B cell (primary cell): ENCODE measurements at regions not wholly inside any gene's neighbourhood (a gene's known extent, or its start where the extent isn't known, plus 50 kb on each side); places are given as distances from the start of the nearest gene placed in this dataset.

Experiments
- ATAC-seq: fragments of 200-7000 bp; cut with Tn5 transposase; one replicate; pipeline ENCODE4 v1.10.0; 2021; ENCODE audit warnings: low read depth, mild to moderate bottlenecking, moderate number of reproducible peaks, moderate library complexity
- CTCF ChIA-PET: fragments of 350-600 bp; sonication (Branson Sonifier 250); formaldehyde crosslinking; loops from one replicate; lab custom pipeline; 2021; ENCODE audit warnings: antibody characterized with exemption, inconsistent platforms; lab: Charles Lee
- POLR2A ChIA-PET: fragments of 350-600 bp; sonication (Branson Sonifier 250); formaldehyde crosslinking; loops from one replicate; lab custom pipeline; 2021; ENCODE audit warnings: antibody characterized with exemption; lab: Charles Lee
- DNase-seq: peaks from one replicate; pipeline ENCODE4 v3.0.0; 2013
- H2AFZ ChIP-seq: 2 replicates; pipeline ENCODE4 v1.6.1; 2012; ENCODE audit warnings: mild to moderate bottlenecking, low read depth, low read length; ENCODE audit not compliant: insufficient read depth, poor library complexity, severe bottlenecking
- H3K27ac ChIP-seq, 2 donors: 1 replicate in 1 of 2; 2 replicates in 1 of 2; pipeline ENCODE4 v1.5.1; 2012 to 2013; ENCODE audit warnings: low read length in 2 of 2, mild to moderate bottlenecking in 2 of 2, moderate library complexity in 1 of 2
- H3K27me3 ChIP-seq, 4 experiments: fragments of 200-600 bp in 1 of 4; sonication (generic) in 1 of 4; replicated peaks in 1 of 4; 1 replicate in 2 of 4; 2 replicates in 2 of 4; pipeline versions ENCODE4 v1.6.1 to v1.7.0; 2013 to 2016; ENCODE audit warnings: low read length in 3 of 4, mild to moderate bottlenecking in 2 of 4, mixed read lengths in 1 of 4, moderate library complexity in 1 of 4; ENCODE audit not compliant: insufficient read depth in 4 of 4, control insufficient read depth in 3 of 4; ENCODE audit errors: control extremely low read depth in 1 of 4
- H3K36me3 ChIP-seq, 2 experiments: replicated peaks in 1 of 2; 1 replicate in 1 of 2; 2 replicates in 1 of 2; pipeline versions ENCODE4 v1.6.1 to v1.7.1; 2013; ENCODE audit warnings: low read length in 1 of 2; ENCODE audit not compliant: insufficient read depth in 2 of 2, control insufficient read depth in 1 of 2; ENCODE audit errors: control extremely low read depth in 1 of 2, extremely low read depth in 1 of 2
- H3K4me1 ChIP-seq, 2 donors: fragments of 200-600 bp in 1 of 2; sonication (generic) in 1 of 2; 1 replicate in 1 of 2; 2 replicates in 1 of 2; pipeline versions ENCODE4 v1.5.1 to v1.6.1; 2013 to 2017; ENCODE audit warnings: low read length in 2 of 2; ENCODE audit not compliant: control insufficient read depth in 2 of 2, insufficient read depth in 2 of 2
- H3K4me2 ChIP-seq: replicated peaks from 2 replicates; pipeline ENCODE3; 2012; ENCODE audit warnings: mild to moderate bottlenecking, low read depth, low read length; ENCODE audit not compliant: poor library complexity, severe bottlenecking
- H3K4me3 ChIP-seq, 5 experiments: fragments of 200-600 bp in 1 of 5; sonication (generic) in 1 of 5; 1 replicate in 3 of 5; 2 replicates in 2 of 5; pipeline versions ENCODE4 v1.5.1 to v1.7.0; 2011 to 2016; ENCODE audit warnings: low read length in 4 of 5, mild to moderate bottlenecking in 4 of 5, low read depth in 2 of 5, control low read depth in 1 of 5, moderate library complexity in 1 of 5; ENCODE audit not compliant: insufficient read depth in 1 of 5; ENCODE audit errors: control extremely low read depth in 1 of 5, extremely low read depth in 1 of 5
- H3K79me2 ChIP-seq: fragments of 200-600 bp; sonication (generic); one replicate; pipeline ENCODE4 v1.6.0; 2016; ENCODE audit warnings: low read length; ENCODE audit not compliant: control insufficient read depth, insufficient read depth
- H3K9ac ChIP-seq: fragments of 200-600 bp; sonication (generic); 2 replicates; pipeline ENCODE4 v1.6.1; 2017; ENCODE audit warnings: mild to moderate bottlenecking, low read length, moderate library complexity
- H3K9me3 ChIP-seq, 3 donors: one replicate each; pipeline versions ENCODE4 v1.6.1 to v1.7.1; 2013; ENCODE audit warnings: low read length in 2 of 3; ENCODE audit not compliant: control insufficient read depth in 2 of 3, insufficient read depth in 1 of 3; ENCODE audit errors: control extremely low read depth in 1 of 3
- H4K20me1 ChIP-seq: 2 replicates; pipeline ENCODE4 v1.6.0; 2012; ENCODE audit warnings: mild to moderate bottlenecking, low read length; ENCODE audit not compliant: insufficient read depth, control insufficient read depth, poor library complexity, severe bottlenecking
- H3K27ac Mint-ChIP-seq: one replicate; pipeline ENCODE4 v1.8.0; 2021; ENCODE audit warnings: mixed read lengths
- H3K27me3 Mint-ChIP-seq: one replicate; pipeline ENCODE4 v1.8.0; 2021; ENCODE audit warnings: mixed read lengths
- H3K4me1 Mint-ChIP-seq: one replicate; pipeline ENCODE4 v1.8.0; 2021; ENCODE audit warnings: mixed read lengths
- H3K4me3 Mint-ChIP-seq: one replicate; pipeline ENCODE4 v1.8.0; 2021; ENCODE audit warnings: mixed read lengths
- H3K9me3 Mint-ChIP-seq: one replicate; pipeline ENCODE4 v1.8.0; 2022; ENCODE audit warnings: mixed read lengths; ENCODE audit not compliant: insufficient read depth
- CTCF ChIP-seq: fragments of 200-600 bp; IDR thresholded peaks from one replicate; pipeline ENCODE4 v1.8.0; 2022; ENCODE audit warnings: antibody characterized with exemption, mild to moderate bottlenecking
- EZH2 ChIP-seq: IDR thresholded peaks from 2 replicates; pipeline ENCODE4 v1.6.1; 2012; ENCODE audit warnings: borderline replicate concordance, low read depth, mild to moderate bottlenecking, moderate library complexity, low read length; ENCODE audit not compliant: insufficient read depth, poor library complexity, severe bottlenecking
- WGBS: methylation state at CpG from one replicate; pipeline ENCODE4 v1.1.5; 2013; ENCODE audit warnings: missing lambda C conversion rate; ENCODE audit not compliant: insufficient coverage; 5-methylcytosine and 5-hydroxymethylcytosine counted together
- intact Hi-C: fragments of 100-400 bp; cut with micrococcal nuclease; formaldehyde crosslinking; loops from one replicate; pipeline ENCODE4 v1.10.0; 2022

- intact Hi-C loops: no loop called here
- CTCF ChIA-PET: no interaction called here
- H3K9me3 ChIP-seq: peaks cover 0 to 8% (median 3%) of the 10 kb centered on the region in 3 donors
- H3K4me1 Mint-ChIP-seq: no peaks in the 10 kb centered on the region
- DNase-seq (no peak), ATAC-seq (no peak)
- no peaks in the 10 kb centered on the region for H3K4me1 ChIP-seq
- H3K79me2 ChIP-seq: no peaks in the 10 kb centered on the region
- peaks cover 13% of the 10 kb centered on the region for H3K9me3 Mint-ChIP-seq
- no peaks in the 10 kb centered on the region for H3K36me3 ChIP-seq
- no peak overlapping the region for H3K4me2 ChIP-seq
- H3K27ac Mint-ChIP-seq: no peak overlapping the region
- H3K4me3 ChIP-seq: no peak overlapping the region
- no peak overlapping the region for H3K4me3 Mint-ChIP-seq
- POLR2A ChIA-PET: no interaction called here
- peaks cover 0 to 4% (median 0%) of the 10 kb centered on the region in 4 experiments for H3K27me3 ChIP-seq
- no CpG with 5 or more reads among the region's 1 CpG for WGBS
- H4K20me1 ChIP-seq: no peaks in the 10 kb centered on the region
- H3K27me3 Mint-ChIP-seq: peaks cover 12% of the 10 kb centered on the region
- no peak overlapping the region for H3K9ac ChIP-seq
- no peak overlapping the region for H3K27ac ChIP-seq
- H2AFZ ChIP-seq: no peak overlapping the region
- TF ChIP-seq CTCF: no peak
- TF ChIP-seq EZH2: no peak
These were observed 660.6 kb downstream of the RNF144A start for GRCh38 chr2:7577769-7578168.

GRCh38 chr2:7584017-7584416, 666.8 kb downstream of the RNF144A start:
- peaks cover 3% of the 10 kb centered on the region for H3K9me3 Mint-ChIP-seq
- H3K36me3 ChIP-seq: no peaks in the 10 kb centered on the region
- H3K4me1 Mint-ChIP-seq: no peaks in the 10 kb centered on the region
- DNase-seq (no peak), ATAC-seq (no peak)
- H4K20me1 ChIP-seq: no peaks in the 10 kb centered on the region
- peaks cover 9% of the 10 kb centered on the region for H3K27me3 Mint-ChIP-seq
- H3K9me3 ChIP-seq: peaks cover 0 to 4% (median 0%) of the 10 kb centered on the region in 3 donors
- H3K27ac ChIP-seq: no peak overlapping the region
- intact Hi-C loops: no loop called here
- no peaks in the 10 kb centered on the region for H3K4me1 ChIP-seq
- ChIA-PET POLR2A (no interaction called here), CTCF (no interaction called here)
- H3K27ac Mint-ChIP-seq: no peak overlapping the region
- no peaks in the 10 kb centered on the region for H3K27me3 ChIP-seq
- no peak overlapping the region for H3K4me3 ChIP-seq
- no peaks in the 10 kb centered on the region for H3K79me2 ChIP-seq
- no peak overlapping the region for H3K9ac ChIP-seq
- no peak for TF ChIP-seq EZH2
- no peak for TF ChIP-seq CTCF
- no peak overlapping the region for H3K4me2 ChIP-seq
- no peak overlapping the region for H2AFZ ChIP-seq
- no peak overlapping the region for H3K4me3 Mint-ChIP-seq
